ENCODE measurements at regions not wholly inside any gene's neighbourhood (a gene's known extent, or its start where the extent isn't known, plus 50 kb on each side); places are given as distances from the start of the nearest gene placed in this dataset.

DNA sequence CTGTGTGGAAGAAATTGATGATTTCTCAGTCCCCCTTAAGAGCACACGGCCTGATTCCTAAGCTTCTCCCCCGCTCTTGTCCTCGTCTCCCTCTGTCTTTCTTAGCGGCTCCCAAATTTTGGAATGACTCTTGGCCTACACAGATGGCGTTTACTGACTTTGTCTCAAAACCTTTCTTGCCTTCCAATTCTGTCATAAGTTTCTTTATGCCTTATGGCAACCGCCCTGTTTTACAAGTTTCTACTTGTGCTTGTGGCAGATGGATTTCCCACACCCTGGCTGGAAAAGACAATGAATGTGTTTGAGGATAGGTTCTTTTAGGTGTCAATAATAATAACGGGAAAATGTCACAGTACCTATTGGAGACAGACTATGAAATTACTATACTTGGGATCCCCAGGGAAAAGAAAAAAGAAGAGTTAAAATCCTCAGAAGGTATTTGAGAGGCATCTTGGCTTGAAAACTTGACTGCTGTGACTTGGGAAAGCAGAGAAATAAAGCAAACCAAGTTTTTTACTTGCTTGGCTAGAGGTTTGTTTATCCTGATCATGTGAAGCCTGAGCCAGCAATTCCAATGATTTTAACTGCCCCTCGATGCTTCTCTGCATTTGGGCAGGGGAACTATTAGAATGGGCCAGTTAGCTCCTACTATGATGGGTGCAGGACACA, 276.4 kb downstream of the HRH4 start:
- no peak for DNase-seq (ENCODE audit: low read depth)

DNA sequence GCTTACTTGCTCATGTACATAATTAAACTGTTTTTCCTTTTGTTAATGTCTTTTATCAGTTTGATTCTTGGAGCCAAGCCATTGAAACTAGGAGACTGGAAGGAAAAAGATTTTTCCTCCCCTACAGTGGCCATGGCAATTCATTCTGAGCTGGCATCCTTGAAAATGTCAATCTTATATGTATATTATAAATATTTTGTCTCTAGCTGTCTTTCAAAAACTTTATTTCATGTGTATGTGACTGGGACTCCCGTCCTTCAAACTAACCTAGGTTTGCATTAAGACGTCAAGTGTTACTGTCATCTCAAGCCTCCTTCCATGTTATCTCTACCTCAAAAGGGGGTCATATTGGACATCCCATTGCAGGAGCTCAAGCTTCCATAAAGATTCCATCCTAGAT, 280.4 kb downstream of the HRH4 start:
- no peak for DNase-seq (ENCODE audit: low read depth)

DNA sequence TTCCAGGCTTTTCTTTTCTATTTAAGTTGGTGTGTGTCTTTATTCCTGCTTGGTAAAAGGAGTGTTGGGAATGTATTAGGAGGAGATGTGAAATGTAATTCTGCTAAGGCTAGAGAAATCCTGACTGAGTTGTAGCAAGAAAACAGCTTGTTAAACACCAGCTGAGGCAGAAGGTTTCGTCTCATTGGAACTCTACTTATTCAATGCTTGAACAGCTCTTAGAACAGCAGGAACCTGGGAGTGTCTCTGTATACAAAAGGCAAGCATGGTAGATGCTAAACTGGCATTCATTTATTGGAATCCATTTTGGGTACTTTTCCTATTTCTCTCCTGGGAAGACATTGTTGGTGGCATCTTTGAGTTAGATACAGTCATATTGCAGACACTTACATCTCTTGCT, 280.9 kb downstream of the HRH4 start:
- DNase-seq (ENCODE audit: low read depth) = no peak

DNA sequence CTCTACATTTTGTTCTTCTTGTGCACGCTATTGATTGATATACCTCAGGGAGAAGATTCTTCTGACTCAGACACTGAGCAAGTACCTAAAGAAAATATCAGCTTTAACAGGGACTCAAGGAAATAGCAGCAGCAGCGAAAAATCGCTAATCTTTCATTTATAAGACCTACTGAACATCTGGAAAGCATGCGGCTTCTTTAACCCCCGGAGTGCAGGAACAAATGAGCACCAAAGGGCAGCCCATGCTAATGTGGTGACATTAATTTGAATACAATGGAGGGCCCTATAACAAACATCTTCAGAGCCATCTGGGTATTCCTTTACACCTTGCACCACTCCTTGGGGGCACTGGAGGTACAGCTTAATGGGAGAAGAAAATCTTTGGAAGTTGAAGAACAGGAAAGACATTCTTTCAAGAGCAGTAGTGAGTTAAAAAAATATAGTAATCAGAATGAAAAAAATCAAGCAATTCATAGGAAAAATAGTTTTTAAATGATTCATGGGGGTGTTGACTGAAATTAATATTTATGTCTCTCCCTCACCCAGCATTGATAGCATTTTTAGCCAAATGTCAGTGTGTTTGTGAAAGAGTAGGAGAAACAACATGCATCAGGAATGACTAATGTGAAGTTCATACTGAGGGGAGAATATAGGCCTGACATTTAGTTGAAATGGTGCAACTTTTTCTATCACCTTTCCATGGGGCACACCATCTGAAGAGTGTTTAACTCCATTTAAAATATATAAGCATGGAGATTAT, 281.7 kb downstream of the HRH4 start:
- DNase-seq (ENCODE audit: low read depth) = no peak

DNA sequence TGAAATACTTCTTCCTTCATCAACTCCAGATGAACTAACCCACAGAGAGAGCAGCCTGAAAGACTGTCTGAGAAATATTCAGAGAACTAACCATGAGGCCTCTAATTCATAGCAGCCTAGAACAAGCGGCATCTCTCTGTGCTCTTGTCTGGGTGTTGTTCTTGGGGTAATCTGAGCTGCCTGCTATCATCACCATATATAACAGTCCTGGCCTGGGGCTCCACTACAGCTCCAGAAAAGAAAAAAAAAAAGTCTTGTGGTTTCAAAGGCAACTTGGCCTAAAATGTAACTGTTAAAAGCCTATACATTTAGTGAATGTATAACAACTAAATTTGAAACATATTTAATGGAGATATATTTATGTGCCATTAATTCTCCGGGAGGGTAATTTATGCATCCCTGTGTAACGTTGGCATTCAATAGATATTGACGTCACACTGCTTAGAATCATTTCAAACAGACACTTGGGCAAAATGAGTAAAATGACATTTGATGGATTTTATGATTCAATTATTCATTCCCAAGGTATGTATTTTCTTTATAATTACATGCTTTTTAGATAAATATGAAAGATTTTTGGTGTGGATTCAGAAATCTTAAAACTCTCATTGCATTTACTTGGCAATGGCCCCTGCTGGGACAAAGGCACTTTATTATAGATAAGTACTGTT, 294.3 kb downstream of the HRH4 start:
- DNase-seq (ENCODE audit: low read depth) = no peak

DNA sequence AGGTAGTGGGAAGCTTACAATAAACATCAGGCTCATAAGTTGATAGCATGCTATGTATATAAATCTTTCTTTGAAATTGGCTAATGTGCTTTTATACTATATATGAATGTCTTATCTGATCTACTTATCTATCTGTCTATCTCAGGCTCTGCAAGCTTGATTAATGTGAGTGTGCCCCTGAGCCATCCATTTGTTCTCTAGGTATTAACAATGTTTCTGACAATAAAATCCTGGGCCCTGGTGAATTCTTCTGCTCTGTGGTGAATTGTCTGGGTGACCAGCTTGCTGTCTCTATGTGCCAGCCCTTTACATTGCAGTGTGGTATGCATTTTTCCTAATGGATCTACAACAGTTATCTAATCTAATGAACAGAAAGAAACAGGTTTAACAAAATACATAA, 295.9 kb downstream of the HRH4 start:
- no peak for DNase-seq (ENCODE audit: low read depth)

DNA sequence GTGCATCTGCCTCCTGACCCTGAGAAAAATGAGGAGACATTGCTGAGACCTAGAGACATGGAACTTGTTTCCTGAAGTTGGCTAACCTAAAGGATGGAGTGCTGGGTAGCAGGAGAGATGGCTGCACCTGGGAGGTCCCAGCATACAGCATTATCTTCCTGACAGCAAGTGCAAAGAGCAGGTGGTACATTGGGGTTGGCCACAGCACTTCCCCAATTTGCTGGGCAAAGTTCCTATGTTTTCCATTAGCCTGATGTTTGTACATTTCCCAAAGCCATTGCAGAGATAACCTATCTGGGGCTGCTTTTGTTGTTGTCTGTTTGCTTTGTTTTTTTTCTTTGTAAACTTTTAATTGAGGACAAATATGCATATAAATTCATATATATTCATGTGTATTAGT, 296.7 kb downstream of the HRH4 start:
- no peak for DNase-seq (ENCODE audit: low read depth)

DNA sequence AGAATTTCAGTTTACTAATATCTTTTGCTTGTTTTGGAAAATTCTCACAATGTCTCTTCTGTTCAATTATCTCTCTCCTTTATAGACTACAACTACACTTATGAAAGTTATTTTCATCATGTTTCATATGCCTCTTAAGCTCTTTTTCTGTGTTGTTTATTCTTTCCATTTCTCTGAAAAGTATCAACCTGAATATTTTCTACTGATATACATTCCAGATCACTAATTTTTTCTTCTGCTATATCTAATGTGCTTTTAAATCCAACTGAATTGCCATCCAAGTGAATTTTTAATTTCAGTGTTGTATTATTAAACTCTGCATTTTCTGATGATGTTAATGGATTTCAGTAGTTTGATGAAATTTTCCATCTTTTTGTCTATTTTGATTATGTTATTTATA, 301.3 kb downstream of the HRH4 start:
- no peak for DNase-seq (ENCODE audit: low read depth)

DNA sequence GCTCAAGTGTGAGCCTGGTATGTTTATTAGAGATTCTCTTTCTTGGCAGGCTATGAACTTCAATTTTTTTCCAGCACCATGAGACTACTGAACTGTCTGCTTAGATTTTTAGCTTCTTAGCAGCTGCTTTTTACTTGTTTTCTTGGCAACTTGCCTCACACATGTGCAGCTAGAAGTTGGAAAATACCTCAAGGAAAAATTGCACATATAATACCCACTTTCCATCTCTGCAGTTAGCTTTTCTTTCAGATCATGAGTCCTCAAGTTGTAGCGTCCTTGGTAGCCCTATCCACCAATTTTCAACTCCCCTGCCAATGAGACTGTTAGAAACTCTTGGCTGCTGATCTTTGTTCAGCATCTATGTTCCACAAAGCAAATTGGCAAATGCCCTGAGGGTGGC, 302.1 kb downstream of the HRH4 start:
- DNase-seq (ENCODE audit: low read depth) = no peak

DNA sequence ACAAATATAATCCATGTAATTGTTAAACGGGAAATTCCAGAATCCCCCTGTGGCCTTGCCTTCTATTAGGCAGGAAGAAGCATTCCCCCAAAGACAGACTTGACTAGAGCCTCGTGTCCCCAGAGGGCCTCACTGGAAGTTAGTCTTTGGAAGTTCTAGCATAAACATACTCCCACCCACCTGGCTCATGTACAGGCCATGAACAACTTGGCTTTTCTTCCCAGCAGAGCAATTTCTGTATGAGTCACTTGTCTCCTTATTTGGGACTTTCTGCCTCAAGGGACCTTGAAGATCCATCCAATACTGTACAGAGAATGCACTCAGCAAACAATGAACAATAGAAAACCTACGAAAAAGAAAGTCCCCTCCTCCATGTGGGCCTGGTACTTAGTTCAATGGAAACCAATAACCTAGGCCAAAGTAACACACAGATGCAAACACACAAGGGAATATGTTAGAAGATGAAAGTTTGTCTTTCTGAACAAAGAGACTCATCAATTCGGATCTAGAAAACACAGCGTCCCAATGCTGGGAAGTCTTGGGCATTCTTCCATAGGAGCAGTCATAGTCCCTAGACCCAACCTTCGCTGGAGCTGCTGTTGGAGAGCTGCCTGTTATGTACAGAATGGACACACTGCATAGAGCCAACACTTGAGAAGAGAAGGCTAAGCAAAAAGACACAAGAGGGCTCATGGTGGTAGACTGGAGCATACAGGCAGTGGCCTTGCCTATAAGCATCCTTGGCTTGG, 303.5 kb downstream of the HRH4 start:
- no peak for DNase-seq (ENCODE audit: low read depth)

DNA sequence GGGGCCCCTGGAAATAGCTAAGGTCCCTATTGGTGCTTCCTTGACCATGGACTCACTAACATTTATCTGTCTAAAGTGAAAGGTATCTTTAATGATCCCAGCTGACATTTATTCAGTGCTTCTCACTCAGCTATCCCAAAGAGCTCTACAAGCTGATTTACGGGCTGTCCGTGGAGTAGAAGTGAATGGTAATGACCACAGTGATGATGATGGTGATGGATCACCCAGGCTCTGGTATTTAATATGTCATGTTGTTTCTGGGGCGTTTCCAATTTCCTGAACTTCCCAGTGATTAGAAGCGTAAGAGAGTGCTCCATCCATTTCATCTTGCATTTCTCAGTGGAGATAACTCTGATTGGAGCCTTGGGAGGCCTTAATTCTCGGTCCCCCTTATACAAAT, 304.3 kb downstream of the HRH4 start:
- no peak for DNase-seq (ENCODE audit: low read depth)

DNA sequence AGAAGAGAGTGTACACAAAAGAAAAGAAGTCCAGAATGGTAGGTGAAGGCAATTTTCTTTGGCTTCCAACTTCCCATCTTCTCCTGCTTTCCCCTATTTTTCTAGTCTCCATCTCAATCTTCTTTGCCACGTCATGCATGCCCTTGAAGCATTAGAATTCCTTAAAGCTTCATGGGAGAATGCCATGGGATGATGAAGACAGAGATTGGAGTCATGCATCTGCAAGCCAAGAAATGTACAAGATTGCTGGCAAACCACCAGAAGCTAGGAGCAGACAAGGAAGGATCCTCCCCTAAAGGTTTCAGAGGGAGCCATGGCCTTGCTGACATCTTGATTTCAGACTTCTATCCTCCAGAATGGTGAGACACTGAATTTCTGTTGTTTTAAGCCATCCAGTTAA, 305.9 kb downstream of the HRH4 start:
- no peak for DNase-seq (ENCODE audit: low read depth)

DNA sequence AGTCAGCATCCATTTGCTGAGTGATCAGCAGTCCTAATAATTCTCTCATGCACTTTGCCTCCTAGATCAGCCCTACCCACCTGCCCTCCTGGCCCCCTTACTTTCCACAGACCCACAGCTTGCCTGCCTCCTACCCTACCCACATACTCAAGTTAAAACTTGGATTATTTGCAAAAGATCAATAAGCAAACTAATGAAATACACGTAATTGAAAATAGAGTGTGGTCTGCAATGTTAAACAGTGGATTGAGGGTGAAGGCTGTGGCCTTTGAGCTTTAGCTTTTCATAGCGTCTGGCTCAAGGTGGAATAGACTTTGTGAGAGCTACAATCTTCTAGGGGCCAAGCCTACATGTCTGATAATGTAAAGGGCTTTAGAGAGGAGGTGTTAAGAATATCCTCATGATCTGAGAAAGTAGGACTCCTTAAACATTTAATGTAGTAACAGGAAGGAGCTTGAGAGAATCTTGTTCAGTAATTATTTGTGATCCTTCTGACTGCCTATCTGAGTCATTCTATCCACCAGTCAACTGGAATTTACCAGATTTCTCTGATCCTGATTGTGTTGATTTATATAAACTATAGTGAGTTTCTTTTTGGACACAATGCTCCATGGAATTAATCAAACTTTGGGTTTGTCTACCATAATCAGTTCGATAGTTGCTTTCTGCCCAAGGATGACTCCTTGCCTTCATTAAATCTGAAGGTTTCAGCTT, 310.0 kb downstream of the HRH4 start:
- no peak for DNase-seq (ENCODE audit: low read depth)

DNA sequence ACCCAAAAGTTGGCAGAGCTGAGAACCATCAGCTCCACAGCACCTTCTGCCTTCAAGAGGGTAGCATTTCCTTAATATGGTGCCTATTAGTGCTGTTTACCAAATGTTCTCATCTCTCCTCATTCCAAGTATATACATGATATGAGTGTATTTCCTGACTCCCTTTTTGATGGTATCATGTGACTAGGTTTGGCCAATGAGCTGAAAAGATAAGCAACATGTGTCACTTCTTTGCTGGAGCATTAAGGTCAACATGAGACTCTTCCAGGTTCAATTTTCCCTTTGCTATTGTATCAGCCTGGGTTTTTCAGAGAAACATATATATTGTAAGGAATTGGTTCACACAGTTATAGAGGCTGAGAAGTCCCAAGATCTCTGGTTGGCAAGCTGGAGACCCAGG, 310.9 kb downstream of the HRH4 start:
- no peak for DNase-seq (ENCODE audit: low read depth)

DNA sequence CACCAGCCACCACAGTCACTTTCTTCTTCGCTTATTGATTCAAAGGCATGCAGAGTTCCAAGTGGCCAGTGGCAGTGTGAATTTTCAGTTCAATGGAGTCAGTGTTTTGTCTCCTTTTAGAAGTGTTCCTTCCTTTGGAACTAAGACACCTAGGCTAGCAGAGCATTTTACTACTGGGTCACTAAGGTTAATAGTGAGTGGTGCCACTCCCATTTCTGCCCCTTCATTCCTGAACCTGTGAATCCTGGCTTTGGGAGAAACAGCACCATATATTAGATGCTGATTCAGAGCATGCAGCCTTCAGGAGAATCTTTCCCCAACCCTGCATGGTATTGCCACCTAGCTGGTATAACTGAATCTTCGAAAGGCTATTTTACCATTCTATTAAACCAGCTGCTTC, 312.7 kb downstream of the HRH4 start:
- no peak for DNase-seq (ENCODE audit: low read depth)

DNA sequence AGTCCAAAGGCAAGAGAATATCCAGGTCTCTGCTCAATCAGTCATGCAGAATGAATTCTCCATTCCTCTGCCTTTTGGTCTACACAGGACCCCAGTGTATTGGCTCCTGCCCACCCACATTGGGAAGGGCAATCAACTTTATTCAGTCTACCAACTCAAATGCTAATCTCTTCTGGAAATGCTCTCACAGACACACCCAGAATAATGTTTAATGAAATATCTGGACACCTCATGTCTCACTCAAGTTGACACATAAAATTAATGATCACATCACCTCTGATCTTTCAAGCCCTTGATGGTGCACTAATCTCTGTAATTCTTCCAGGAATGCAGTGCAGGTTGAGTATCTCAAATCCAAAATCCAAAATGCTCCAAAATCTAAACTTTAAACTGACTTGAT, 315.6 kb downstream of the HRH4 start:
- DNase-seq (ENCODE audit: low read depth) = no peak

DNA sequence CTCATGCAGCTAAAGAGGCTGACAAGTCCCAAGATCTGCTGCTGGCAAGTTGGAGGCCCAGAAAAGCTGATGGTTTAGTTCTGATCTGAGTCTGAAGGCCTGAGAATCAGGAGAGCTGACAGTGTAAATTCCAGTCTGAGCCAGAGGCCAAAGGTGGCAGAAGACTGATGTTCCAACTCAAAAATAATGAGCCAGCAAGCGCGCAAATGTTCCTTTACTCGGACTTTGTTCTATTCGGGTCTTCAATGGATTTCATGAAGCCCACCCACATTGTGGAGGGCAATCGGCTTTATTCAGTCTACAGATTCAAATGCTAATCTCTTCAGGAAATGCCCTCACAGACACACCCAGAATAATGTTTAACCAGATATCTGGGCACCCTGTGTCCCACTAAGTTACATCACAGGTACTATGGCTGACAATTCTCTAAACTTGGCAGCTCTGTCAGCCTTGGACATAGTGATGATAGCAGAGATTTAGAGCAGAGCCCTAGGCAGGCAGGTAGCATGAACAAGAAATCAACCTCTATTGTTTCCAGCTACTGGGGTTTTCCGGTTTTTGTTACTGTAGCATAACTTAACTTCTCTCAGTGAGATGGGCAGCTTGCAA, 318.5 kb downstream of the HRH4 start:
- DNase-seq (ENCODE audit: low read depth) = no peak

DNA sequence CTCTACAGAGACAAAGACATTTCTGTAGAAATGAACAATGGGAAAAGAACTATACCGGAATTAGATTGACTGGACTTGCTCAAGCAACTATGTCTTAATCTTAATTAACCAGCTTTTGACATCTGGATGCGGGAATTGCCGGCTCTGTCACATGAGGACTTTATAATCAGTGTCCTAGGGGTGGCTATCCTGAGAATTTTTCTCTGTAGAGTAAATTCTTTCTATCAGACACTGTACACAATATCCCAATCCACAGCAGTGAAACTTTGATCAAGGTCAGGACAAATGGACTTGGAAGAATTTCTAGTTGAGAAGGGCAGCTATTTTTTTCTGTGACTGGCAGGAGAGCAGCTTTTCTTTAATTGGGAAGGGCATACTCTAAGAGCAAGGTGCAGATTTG, 322.1 kb downstream of the HRH4 start:
- DNase-seq (ENCODE audit: low read depth) = no peak

DNA sequence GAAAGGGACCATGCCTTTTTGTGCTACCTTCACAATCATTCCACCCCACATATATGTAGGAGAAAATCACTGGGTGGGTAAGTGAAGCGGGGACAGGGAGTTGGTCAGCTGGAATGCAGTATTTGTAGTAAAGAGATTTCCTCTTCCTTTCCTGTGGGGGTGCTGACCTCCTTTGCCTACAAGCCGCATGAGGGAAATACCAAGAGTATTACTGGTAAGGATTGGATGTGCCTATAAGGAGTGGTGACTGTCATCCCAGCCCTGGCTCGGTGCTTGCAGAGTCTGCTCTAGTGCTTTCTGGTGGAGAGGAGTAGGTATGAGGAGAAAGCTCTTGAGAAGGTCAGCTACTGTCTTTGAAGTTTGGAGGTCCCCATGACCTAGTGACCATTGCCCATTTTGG, 324.6 kb downstream of the HRH4 start:
- DNase-seq (ENCODE audit: low read depth) = no peak

DNA sequence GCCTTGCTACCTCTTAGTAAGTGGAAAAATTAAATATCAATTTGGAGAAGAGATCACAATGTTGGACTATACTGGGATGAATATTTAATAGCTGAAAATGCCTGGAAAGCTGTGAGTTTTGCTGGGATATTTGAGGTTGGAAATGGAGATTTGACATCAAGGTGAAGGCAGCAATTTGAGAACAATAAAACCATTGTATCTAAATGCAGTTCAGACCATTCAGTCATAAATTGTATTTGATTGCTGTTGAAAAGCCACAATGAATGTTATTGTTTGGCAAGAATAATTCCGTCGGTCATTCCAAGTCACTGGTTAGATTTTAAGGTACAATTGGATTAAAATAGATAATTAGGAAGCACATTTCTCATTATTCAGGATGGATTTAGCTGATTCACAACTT, 325.6 kb downstream of the HRH4 start:
- DNase-seq (ENCODE audit: low read depth) = no peak

DNA sequence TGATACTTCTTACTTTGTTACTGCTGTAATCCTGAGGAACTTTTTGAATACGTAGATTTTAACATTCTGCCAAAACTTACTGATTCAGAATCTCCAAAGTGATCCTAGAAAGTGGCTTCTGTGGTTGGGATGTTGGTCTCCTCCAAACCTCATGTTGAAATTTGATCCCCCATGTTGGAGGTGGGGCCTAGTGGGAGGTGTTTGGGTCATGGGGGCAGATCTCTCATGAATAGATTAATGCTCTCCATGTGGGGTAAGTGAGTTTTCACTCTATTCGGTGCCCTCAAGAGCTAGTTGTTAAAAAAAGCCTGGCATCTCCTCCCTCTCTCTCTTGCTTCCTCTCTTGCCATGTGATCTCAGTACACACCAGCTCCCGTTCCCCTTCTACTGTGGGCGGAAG, 329.9 kb downstream of the HRH4 start:
- no peak for DNase-seq (ENCODE audit: low read depth)
